MM.1S (cell line): ENCODE measurements at regions not wholly inside any gene's neighbourhood (a gene's known extent, or its start where the extent isn't known, plus 50 kb on each side); places are given as distances from the start of the nearest gene placed in this dataset.
A peak's percentile ranks its signal among the peaks of the same experiment; 100 is the strongest.

Source experiments
- DNase-seq: peaks from one replicate; pipeline ENCODE4 v3.0.0-alpha.2; 2015
- H2AFZ ChIP-seq: fragments of 300-600 bp; sonication (generic); 2 replicates; pipeline ENCODE4 v1.6.0; 2016; ENCODE audit warnings: antibody characterized with exemption, low read length
- H3F3A ChIP-seq: fragments of 300-600 bp; sonication (generic); 2 replicates; pipeline ENCODE4 v1.6.1; 2016; ENCODE audit warnings: mild to moderate bottlenecking, antibody characterized with exemption, low read length, moderate library complexity, mixed read lengths; ENCODE audit not compliant: insufficient read depth
- H3K27ac ChIP-seq: fragments of 300-600 bp; sonication (generic); 2 replicates; pipeline ENCODE4 v1.5.1; 2016; ENCODE audit warnings: mild to moderate bottlenecking, low read length
- H3K27me3 ChIP-seq: fragments of 300-600 bp; sonication (generic); replicated peaks from 2 replicates; pipeline ENCODE4 v1.6.0; 2016; ENCODE audit warnings: low read length; ENCODE audit not compliant: insufficient read depth
- H3K36me3 ChIP-seq: fragments of 300-600 bp; sonication (generic); replicated peaks from 2 replicates; pipeline ENCODE4 v1.6.1; 2016; ENCODE audit warnings: mild to moderate bottlenecking, low read length, mixed read lengths; ENCODE audit not compliant: insufficient read depth
- H3K4me1 ChIP-seq: fragments of 300-600 bp; sonication (generic); 2 replicates; pipeline ENCODE4 v1.6.1; 2016; ENCODE audit warnings: low read length, mixed read lengths
- H3K4me2 ChIP-seq: fragments of 300-600 bp; sonication (generic); 2 replicates; pipeline ENCODE4 v1.6.0; 2016; ENCODE audit warnings: low read depth, low read length
- H3K4me3 ChIP-seq: fragments of 300-600 bp; sonication (generic); 2 replicates; pipeline ENCODE4 v1.5.1; 2016; ENCODE audit warnings: low read length, mixed read lengths
- H3K79me2 ChIP-seq: fragments of 300-600 bp; sonication (generic); 2 replicates; pipeline ENCODE4 v1.6.1; 2016; ENCODE audit warnings: mixed run types, low read length, mixed read lengths
- H3K9ac ChIP-seq: fragments of 300-600 bp; sonication (generic); 2 replicates; pipeline ENCODE4 v1.6.1; 2016; ENCODE audit warnings: low read length, mixed read lengths
- H3K9me2 ChIP-seq: fragments of 300-600 bp; sonication (generic); replicated peaks from 2 replicates; pipeline ENCODE4 v1.6.1; 2016; ENCODE audit warnings: mild to moderate bottlenecking, low read length, mixed read lengths; ENCODE audit not compliant: insufficient read depth
- H3K9me3 ChIP-seq: fragments of 300-600 bp; sonication (generic); replicated peaks from 2 replicates; pipeline ENCODE4 v1.6.1; 2016; ENCODE audit warnings: mild to moderate bottlenecking, low read length, mixed read lengths; ENCODE audit not compliant: insufficient read depth
- H4K20me1 ChIP-seq: fragments of 300-600 bp; sonication (generic); 2 replicates; pipeline ENCODE4 v1.6.1; 2016; ENCODE audit warnings: mild to moderate bottlenecking, low read length, moderate library complexity, mixed read lengths; ENCODE audit not compliant: insufficient read depth
- CTCF ChIP-seq: fragments of 300-600 bp; sonication (generic); IDR thresholded peaks from 2 replicates; pipeline ENCODE4 v1.5.1; 2016; ENCODE audit warnings: antibody characterized with exemption, low read length, mixed read lengths
- EZH2 ChIP-seq: fragments of 300-600 bp; sonication (generic); optimal IDR thresholded peaks from 2 replicates; pipeline ENCODE3; 2017; ENCODE audit warnings: low read depth, mild to moderate bottlenecking, antibody characterized with exemption, low read length, mixed read lengths
- EZH2phosphoT487 ChIP-seq: fragments of 300-600 bp; sonication (generic); IDR thresholded peaks from 2 replicates; pipeline ENCODE4 v1.6.1; 2018; ENCODE audit warnings: antibody characterized with exemption, low read length

- no peak overlapping the region for H3K4me3 ChIP-seq
- TF ChIP-seq EZH2phosphoT487 = no peak
- no peak for TF ChIP-seq EZH2
- no peak for TF ChIP-seq CTCF
Observed at GRCh38 chr7:95684505-95684904, 87.8 kb upstream of the DYNC1I1 start.

GRCh38 chr7:95684037-95684436 lies 87.7 kb upstream of the PDK4 start:
- H2AFZ ChIP-seq = no peak overlapping the region
- peak; percentile 22 for DNase-seq

More at GRCh38 chr7:95684505-95684904, 87.8 kb upstream of the DYNC1I1 start:
- Histone ChIP-seq H4K20me1 (no peaks in the 10 kb centered on the region), H3K9ac (no peak overlapping the region), H3K36me3 (no peaks in the 10 kb centered on the region), H3K4me1 (no peaks in the 10 kb centered on the region), H3K4me2 (no peak overlapping the region), H3K9me3 (no peaks in the 10 kb centered on the region), H3K27ac (no peak overlapping the region), H3K79me2 (no peaks in the 10 kb centered on the region), H3F3A (no peaks in the 10 kb centered on the region), H3K27me3 (no peaks in the 10 kb centered on the region), H2AFZ (no peak overlapping the region), H3K9me2 (no peaks in the 10 kb centered on the region)
- no peak for DNase-seq

GRCh38 chr7:95682913-95683312 lies 86.6 kb upstream of the PDK4 start:
- H3K9ac ChIP-seq = no peak overlapping the region
- DNase-seq = no peak
- H3K36me3 ChIP-seq = no peaks in the 10 kb centered on the region
- no peaks in the 10 kb centered on the region for H3K79me2 ChIP-seq
- no peak overlapping the region for H3K4me3 ChIP-seq
- no peaks in the 10 kb centered on the region for H3K9me2 ChIP-seq
- no peak overlapping the region for H3K27ac ChIP-seq
- H3K9me3 ChIP-seq = no peaks in the 10 kb centered on the region
- H3F3A ChIP-seq = no peaks in the 10 kb centered on the region
- H4K20me1 ChIP-seq = no peaks in the 10 kb centered on the region
- H3K27me3 ChIP-seq = no peaks in the 10 kb centered on the region
- no peak overlapping the region for H2AFZ ChIP-seq
- H3K4me1 ChIP-seq = no peaks in the 10 kb centered on the region
- H3K4me2 ChIP-seq = no peak overlapping the region
- TF ChIP-seq EZH2phosphoT487 (no peak), EZH2 (no peak), CTCF (no peak)

More at GRCh38 chr7:95684037-95684436, 87.7 kb upstream of the PDK4 start:
- H3K9me3 ChIP-seq = no peaks in the 10 kb centered on the region
- TF ChIP-seq EZH2 (no peak), CTCF (peak; percentile 31)
- no peaks in the 10 kb centered on the region for H3K79me2 ChIP-seq
- H3K36me3 ChIP-seq = no peaks in the 10 kb centered on the region
- H3K4me3 ChIP-seq = no peak overlapping the region
- H3K9ac ChIP-seq = no peak overlapping the region
- H4K20me1 ChIP-seq = no peaks in the 10 kb centered on the region
- H3K4me1 ChIP-seq = no peaks in the 10 kb centered on the region
- no peaks in the 10 kb centered on the region for H3K9me2 ChIP-seq
- no peaks in the 10 kb centered on the region for H3F3A ChIP-seq
- no peak overlapping the region for H3K27ac ChIP-seq
- no peak overlapping the region for H3K4me2 ChIP-seq
- no peaks in the 10 kb centered on the region for H3K27me3 ChIP-seq
